B cell (primary cell): ENCODE measurements at regions not wholly inside any gene's neighbourhood (a gene's known extent, or its start where the extent isn't known, plus 50 kb on each side); places are given as distances from the start of the nearest gene placed in this dataset.

Source experiments
- ATAC-seq: fragments of 200-7000 bp; cut with Tn5 transposase; one replicate; pipeline ENCODE4 v1.10.0; 2021; ENCODE audit warnings: low read depth, mild to moderate bottlenecking, moderate number of reproducible peaks, moderate library complexity
- CTCF ChIA-PET: fragments of 350-600 bp; sonication (Branson Sonifier 250); formaldehyde crosslinking; loops from one replicate; lab custom pipeline; 2021; ENCODE audit warnings: antibody characterized with exemption, inconsistent platforms; lab: Charles Lee
- POLR2A ChIA-PET: fragments of 350-600 bp; sonication (Branson Sonifier 250); formaldehyde crosslinking; loops from one replicate; lab custom pipeline; 2021; ENCODE audit warnings: antibody characterized with exemption; lab: Charles Lee
- DNase-seq: peaks from one replicate; pipeline ENCODE4 v3.0.0; 2013
- H2AFZ ChIP-seq: 2 replicates; pipeline ENCODE4 v1.6.1; 2012; ENCODE audit warnings: mild to moderate bottlenecking, low read depth, low read length; ENCODE audit not compliant: insufficient read depth, poor library complexity, severe bottlenecking
- H3K27ac ChIP-seq, 2 donors: 1 replicate in 1 of 2; 2 replicates in 1 of 2; pipeline ENCODE4 v1.5.1; 2012 to 2013; ENCODE audit warnings: low read length in 2 of 2, mild to moderate bottlenecking in 2 of 2, moderate library complexity in 1 of 2
- H3K27me3 ChIP-seq, 4 experiments: fragments of 200-600 bp in 1 of 4; sonication (generic) in 1 of 4; replicated peaks in 1 of 4; 1 replicate in 2 of 4; 2 replicates in 2 of 4; pipeline versions ENCODE4 v1.6.1 to v1.7.0; 2013 to 2016; ENCODE audit warnings: low read length in 3 of 4, mild to moderate bottlenecking in 2 of 4, mixed read lengths in 1 of 4, moderate library complexity in 1 of 4; ENCODE audit not compliant: insufficient read depth in 4 of 4, control insufficient read depth in 3 of 4; ENCODE audit errors: control extremely low read depth in 1 of 4
- H3K36me3 ChIP-seq, 2 experiments: replicated peaks in 1 of 2; 1 replicate in 1 of 2; 2 replicates in 1 of 2; pipeline versions ENCODE4 v1.6.1 to v1.7.1; 2013; ENCODE audit warnings: low read length in 1 of 2; ENCODE audit not compliant: insufficient read depth in 2 of 2, control insufficient read depth in 1 of 2; ENCODE audit errors: control extremely low read depth in 1 of 2, extremely low read depth in 1 of 2
- H3K4me1 ChIP-seq, 2 donors: fragments of 200-600 bp in 1 of 2; sonication (generic) in 1 of 2; 1 replicate in 1 of 2; 2 replicates in 1 of 2; pipeline versions ENCODE4 v1.5.1 to v1.6.1; 2013 to 2017; ENCODE audit warnings: low read length in 2 of 2; ENCODE audit not compliant: control insufficient read depth in 2 of 2, insufficient read depth in 2 of 2
- H3K4me2 ChIP-seq: replicated peaks from 2 replicates; pipeline ENCODE3; 2012; ENCODE audit warnings: mild to moderate bottlenecking, low read depth, low read length; ENCODE audit not compliant: poor library complexity, severe bottlenecking
- H3K4me3 ChIP-seq, 5 experiments: fragments of 200-600 bp in 1 of 5; sonication (generic) in 1 of 5; 1 replicate in 3 of 5; 2 replicates in 2 of 5; pipeline versions ENCODE4 v1.5.1 to v1.7.0; 2011 to 2016; ENCODE audit warnings: low read length in 4 of 5, mild to moderate bottlenecking in 4 of 5, low read depth in 2 of 5, control low read depth in 1 of 5, moderate library complexity in 1 of 5; ENCODE audit not compliant: insufficient read depth in 1 of 5; ENCODE audit errors: control extremely low read depth in 1 of 5, extremely low read depth in 1 of 5
- H3K79me2 ChIP-seq: fragments of 200-600 bp; sonication (generic); one replicate; pipeline ENCODE4 v1.6.0; 2016; ENCODE audit warnings: low read length; ENCODE audit not compliant: control insufficient read depth, insufficient read depth
- H3K9ac ChIP-seq: fragments of 200-600 bp; sonication (generic); 2 replicates; pipeline ENCODE4 v1.6.1; 2017; ENCODE audit warnings: mild to moderate bottlenecking, low read length, moderate library complexity
- H3K9me3 ChIP-seq, 3 donors: one replicate each; pipeline versions ENCODE4 v1.6.1 to v1.7.1; 2013; ENCODE audit warnings: low read length in 2 of 3; ENCODE audit not compliant: control insufficient read depth in 2 of 3, insufficient read depth in 1 of 3; ENCODE audit errors: control extremely low read depth in 1 of 3
- H4K20me1 ChIP-seq: 2 replicates; pipeline ENCODE4 v1.6.0; 2012; ENCODE audit warnings: mild to moderate bottlenecking, low read length; ENCODE audit not compliant: insufficient read depth, control insufficient read depth, poor library complexity, severe bottlenecking
- H3K27ac Mint-ChIP-seq: one replicate; pipeline ENCODE4 v1.8.0; 2021; ENCODE audit warnings: mixed read lengths
- H3K27me3 Mint-ChIP-seq: one replicate; pipeline ENCODE4 v1.8.0; 2021; ENCODE audit warnings: mixed read lengths
- H3K4me1 Mint-ChIP-seq: one replicate; pipeline ENCODE4 v1.8.0; 2021; ENCODE audit warnings: mixed read lengths
- H3K4me3 Mint-ChIP-seq: one replicate; pipeline ENCODE4 v1.8.0; 2021; ENCODE audit warnings: mixed read lengths
- H3K9me3 Mint-ChIP-seq: one replicate; pipeline ENCODE4 v1.8.0; 2022; ENCODE audit warnings: mixed read lengths; ENCODE audit not compliant: insufficient read depth
- EZH2 ChIP-seq: IDR thresholded peaks from 2 replicates; pipeline ENCODE4 v1.6.1; 2012; ENCODE audit warnings: borderline replicate concordance, low read depth, mild to moderate bottlenecking, moderate library complexity, low read length; ENCODE audit not compliant: insufficient read depth, poor library complexity, severe bottlenecking
- WGBS: methylation state at CpG from one replicate; pipeline ENCODE4 v1.1.5; 2013; ENCODE audit warnings: missing lambda C conversion rate; ENCODE audit not compliant: insufficient coverage; 5-methylcytosine and 5-hydroxymethylcytosine counted together
- intact Hi-C: fragments of 100-400 bp; cut with micrococcal nuclease; formaldehyde crosslinking; loops from one replicate; pipeline ENCODE4 v1.10.0; 2022
- TF ChIP-seq, protein P1 (sequence below): fragments of 200-600 bp; IDR thresholded peaks from one replicate; pipeline ENCODE4 v1.8.0; 2022; ENCODE audit warnings: antibody characterized with exemption, mild to moderate bottlenecking

DNA sequence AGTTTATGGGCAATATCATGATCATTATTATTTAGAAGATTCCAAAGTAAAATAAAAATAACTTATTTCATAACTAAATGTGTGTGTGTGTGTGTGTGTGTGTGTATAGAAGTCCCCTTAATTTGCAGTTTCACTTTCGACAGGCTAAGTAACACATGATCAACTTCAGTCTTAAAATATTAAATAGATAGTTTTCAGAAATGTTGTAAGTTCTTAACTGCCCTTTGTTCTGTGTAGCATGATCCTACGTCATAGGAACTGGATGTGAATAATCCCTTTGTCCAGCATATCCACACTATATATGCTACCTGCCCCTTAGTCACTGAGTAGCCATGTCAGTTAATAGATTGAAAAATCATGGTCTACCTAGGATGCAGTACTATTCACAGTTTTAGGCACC is 1863.5 kb upstream of the PCDH20 start:
- ChIA-PET CTCF (no interaction called here), POLR2A (no interaction called here)
- H3K4me1 ChIP-seq: no peaks in the 10 kb centered on the region
- no peak overlapping the region for H3K4me3 ChIP-seq
- Mint-ChIP-seq H3K27me3 (no peaks in the 10 kb centered on the region), H3K9me3 (peaks cover 9% of the 10 kb centered on the region), H3K27ac (no peak overlapping the region), H3K4me3 (no peak overlapping the region), H3K4me1 (no peaks in the 10 kb centered on the region)
- ATAC-seq (no peak), DNase-seq (no peak)
- no peak overlapping the region for H3K9ac ChIP-seq
- H3K27me3 ChIP-seq: no peaks in the 10 kb centered on the region
- H4K20me1 ChIP-seq: no peaks in the 10 kb centered on the region
- no peak for TF ChIP-seq EZH2
- TF ChIP-seq, protein P1, sequence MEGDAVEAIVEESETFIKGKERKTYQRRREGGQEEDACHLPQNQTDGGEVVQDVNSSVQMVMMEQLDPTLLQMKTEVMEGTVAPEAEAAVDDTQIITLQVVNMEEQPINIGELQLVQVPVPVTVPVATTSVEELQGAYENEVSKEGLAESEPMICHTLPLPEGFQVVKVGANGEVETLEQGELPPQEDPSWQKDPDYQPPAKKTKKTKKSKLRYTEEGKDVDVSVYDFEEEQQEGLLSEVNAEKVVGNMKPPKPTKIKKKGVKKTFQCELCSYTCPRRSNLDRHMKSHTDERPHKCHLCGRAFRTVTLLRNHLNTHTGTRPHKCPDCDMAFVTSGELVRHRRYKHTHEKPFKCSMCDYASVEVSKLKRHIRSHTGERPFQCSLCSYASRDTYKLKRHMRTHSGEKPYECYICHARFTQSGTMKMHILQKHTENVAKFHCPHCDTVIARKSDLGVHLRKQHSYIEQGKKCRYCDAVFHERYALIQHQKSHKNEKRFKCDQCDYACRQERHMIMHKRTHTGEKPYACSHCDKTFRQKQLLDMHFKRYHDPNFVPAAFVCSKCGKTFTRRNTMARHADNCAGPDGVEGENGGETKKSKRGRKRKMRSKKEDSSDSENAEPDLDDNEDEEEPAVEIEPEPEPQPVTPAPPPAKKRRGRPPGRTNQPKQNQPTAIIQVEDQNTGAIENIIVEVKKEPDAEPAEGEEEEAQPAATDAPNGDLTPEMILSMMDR: no peak
- no peak overlapping the region for H2AFZ ChIP-seq
- no peaks in the 10 kb centered on the region for H3K79me2 ChIP-seq
- peaks cover 0 to 1% (median 0%) of the 10 kb centered on the region in 3 donors for H3K9me3 ChIP-seq
- no peak overlapping the region for H3K27ac ChIP-seq
- intact Hi-C loops: no loop called here
- no peak overlapping the region for H3K4me2 ChIP-seq
- no CpG with 5 or more reads among the region's 2 CpGs for WGBS
- H3K36me3 ChIP-seq: no peaks in the 10 kb centered on the region

DNA sequence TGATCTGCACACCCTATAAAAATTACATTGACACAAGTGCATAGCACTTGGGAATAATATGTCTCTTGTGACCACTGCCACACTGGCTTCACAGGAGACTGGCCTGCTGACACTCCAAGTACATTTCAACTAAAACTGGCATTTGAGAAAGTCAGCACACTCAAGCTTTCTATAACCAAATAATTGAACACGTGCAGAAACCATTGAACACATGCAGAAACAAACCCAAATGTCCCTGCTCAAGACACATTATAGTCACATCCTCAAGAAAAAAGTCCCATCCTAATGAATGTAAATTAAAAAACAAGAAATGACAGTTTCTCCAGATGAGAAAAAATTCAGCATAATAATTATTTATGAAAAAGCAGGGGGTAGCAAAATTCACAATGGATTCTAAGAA is 1859.1 kb upstream of the PCDH20 start:
- no peaks in the 10 kb centered on the region for H3K4me1 Mint-ChIP-seq
- Histone ChIP-seq H3K36me3 (no peaks in the 10 kb centered on the region), H3K27ac (no peak overlapping the region), H3K79me2 (no peaks in the 10 kb centered on the region), H3K27me3 (no peaks in the 10 kb centered on the region), H3K4me1 (no peaks in the 10 kb centered on the region), H3K9me3 (peaks cover 0 to 2% (median 0%) of the 10 kb centered on the region in 3 donors), H4K20me1 (no peaks in the 10 kb centered on the region), H3K4me2 (no peak overlapping the region), H3K4me3 (no peak overlapping the region), H2AFZ (no peak overlapping the region), H3K9ac (no peak overlapping the region)
- intact Hi-C loops: no loop called here
- peaks cover 3% of the 10 kb centered on the region for H3K9me3 Mint-ChIP-seq
- no peak overlapping the region for H3K4me3 Mint-ChIP-seq
- DNase-seq (no peak), ATAC-seq (no peak)
- POLR2A ChIA-PET: no interaction called here
- H3K27ac Mint-ChIP-seq: no peak overlapping the region
- TF ChIP-seq, protein P1: no peak
- no peak for TF ChIP-seq EZH2
- WGBS: no CpG with 5 or more reads among the region's 1 CpG
- no peaks in the 10 kb centered on the region for H3K27me3 Mint-ChIP-seq
- CTCF ChIA-PET: no interaction called here
